GM19452 (cell line): ENCODE measurements at regions not wholly inside any gene's neighbourhood (a gene's known extent, or its start where the extent isn't known, plus 50 kb on each side); places are given as distances from the start of the nearest gene placed in this dataset.

Experiments used
- ATAC-seq: cut with Tn5 transposase; IDR thresholded peaks from one replicate; pipeline ENCODE4 v1.9.1; 2021; ENCODE audit not compliant: unreplicated experiment

GRCh38 chr7:36002900-36003299 lies 150.2 kb upstream of the EEPD1 start:
- no peak for ATAC-seq

GRCh38 chr7:36003343-36003742 lies 149.7 kb upstream of the EEPD1 start:
- no peak for ATAC-seq

- ATAC-seq, result no peak
Measured at GRCh38 chr7:36005293-36005692, 147.8 kb upstream of the EEPD1 start.

GRCh38 chr7:36005876-36006275 lies 147.2 kb upstream of the EEPD1 start:
- no peak for ATAC-seq

GRCh38 chr7:36006636-36007229 lies 146.3 kb upstream of the EEPD1 start:
- no peak for ATAC-seq

- no peak for ATAC-seq
Measured at GRCh38 chr7:36010656-36011587, 142.1 kb upstream of the EEPD1 start.

- no peak for ATAC-seq
Measured at GRCh38 chr7:36011588-36011965, 141.5 kb upstream of the EEPD1 start.

- no peak for ATAC-seq
Measured at GRCh38 chr7:36013246-36014014, 139.6 kb upstream of the EEPD1 start.

- ATAC-seq, result no peak
Measured at GRCh38 chr7:36014961-36015360, 138.1 kb upstream of the EEPD1 start.

GRCh38 chr7:36015733-36016132 lies 137.3 kb upstream of the EEPD1 start:
- no peak for ATAC-seq

- no peak for ATAC-seq
Measured at GRCh38 chr7:36016648-36017047, 136.4 kb upstream of the EEPD1 start.

- no peak for ATAC-seq
Measured at GRCh38 chr7:36017111-36017510, 135.9 kb upstream of the EEPD1 start.

- ATAC-seq, result no peak
Measured at GRCh38 chr7:36018816-36019484, 134.1 kb upstream of the EEPD1 start.

- ATAC-seq, result no peak
Measured at GRCh38 chr7:36019538-36019937, 133.5 kb upstream of the EEPD1 start.

- no peak for ATAC-seq
Measured at GRCh38 chr7:36019980-36020379, 133.1 kb upstream of the EEPD1 start.

- ATAC-seq, result no peak
Measured at GRCh38 chr7:36021367-36021766, 131.7 kb upstream of the EEPD1 start.

- no peak for ATAC-seq
Measured at GRCh38 chr7:36021917-36022550, 131.0 kb upstream of the EEPD1 start.

GRCh38 chr7:36023033-36023560 lies 130.0 kb upstream of the EEPD1 start:
- ATAC-seq, result no peak

GRCh38 chr7:36025190-36025589 lies 127.9 kb upstream of the EEPD1 start:
- ATAC-seq, result no peak

- no peak for ATAC-seq
Measured at GRCh38 chr7:36029311-36029710, 123.7 kb upstream of the EEPD1 start.
